Astrocyte of the cerebellum (primary cell): ENCODE measurements at regions not wholly inside any gene's neighbourhood (a gene's known extent, or its start where the extent isn't known, plus 50 kb on each side); places are given as distances from the start of the nearest gene placed in this dataset.

ENCODE experiments used
- DNase-seq: peaks from one replicate; pipeline ENCODE4 v3.0.0-alpha.2; 2011; ENCODE audit warnings: low read depth
- H3K4me3 ChIP-seq: 2 replicates; pipeline ENCODE4 v1.5.1; 2011; ENCODE audit warnings: mild to moderate bottlenecking, low read depth, low read length, moderate library complexity
- in situ Hi-C: cut with HindIII; loops from 2 replicates; pipeline ENCODE4 v1.10.0; 2017; ENCODE audit warnings: low sequenced_read_pairs
- TF ChIP-seq, protein P1 (sequence below): IDR thresholded peaks from 2 replicates; pipeline ENCODE4 v1.5.1; 2012; ENCODE audit warnings: low read length, low read depth, moderate library complexity, mild to moderate bottlenecking; ENCODE audit errors: missing control alignments

DNA sequence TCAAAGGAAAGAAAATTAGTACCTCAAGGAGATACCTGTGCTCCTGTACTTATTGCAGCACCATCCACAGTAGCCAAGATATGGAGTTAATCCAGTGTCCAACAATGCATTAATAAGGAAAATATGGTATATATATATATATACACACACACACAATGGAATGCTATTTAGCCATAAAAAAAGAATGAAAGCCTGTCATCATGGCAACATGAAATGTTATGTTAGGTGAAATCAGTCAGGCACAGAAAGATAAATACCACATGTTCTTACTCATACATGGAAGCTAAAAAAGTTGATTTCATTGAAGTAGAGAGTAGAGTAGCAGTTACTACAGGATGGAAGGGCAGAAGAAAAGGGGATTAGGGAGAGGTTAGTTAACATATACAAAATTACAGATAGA is 601.5 kb downstream of the ANXA1 start:
- peak; percentile 49 for DNase-seq
- TF ChIP-seq, protein P1, sequence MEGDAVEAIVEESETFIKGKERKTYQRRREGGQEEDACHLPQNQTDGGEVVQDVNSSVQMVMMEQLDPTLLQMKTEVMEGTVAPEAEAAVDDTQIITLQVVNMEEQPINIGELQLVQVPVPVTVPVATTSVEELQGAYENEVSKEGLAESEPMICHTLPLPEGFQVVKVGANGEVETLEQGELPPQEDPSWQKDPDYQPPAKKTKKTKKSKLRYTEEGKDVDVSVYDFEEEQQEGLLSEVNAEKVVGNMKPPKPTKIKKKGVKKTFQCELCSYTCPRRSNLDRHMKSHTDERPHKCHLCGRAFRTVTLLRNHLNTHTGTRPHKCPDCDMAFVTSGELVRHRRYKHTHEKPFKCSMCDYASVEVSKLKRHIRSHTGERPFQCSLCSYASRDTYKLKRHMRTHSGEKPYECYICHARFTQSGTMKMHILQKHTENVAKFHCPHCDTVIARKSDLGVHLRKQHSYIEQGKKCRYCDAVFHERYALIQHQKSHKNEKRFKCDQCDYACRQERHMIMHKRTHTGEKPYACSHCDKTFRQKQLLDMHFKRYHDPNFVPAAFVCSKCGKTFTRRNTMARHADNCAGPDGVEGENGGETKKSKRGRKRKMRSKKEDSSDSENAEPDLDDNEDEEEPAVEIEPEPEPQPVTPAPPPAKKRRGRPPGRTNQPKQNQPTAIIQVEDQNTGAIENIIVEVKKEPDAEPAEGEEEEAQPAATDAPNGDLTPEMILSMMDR = no peak
- no peak overlapping the region for H3K4me3 ChIP-seq
- in situ Hi-C loops = no loop called here

DNA sequence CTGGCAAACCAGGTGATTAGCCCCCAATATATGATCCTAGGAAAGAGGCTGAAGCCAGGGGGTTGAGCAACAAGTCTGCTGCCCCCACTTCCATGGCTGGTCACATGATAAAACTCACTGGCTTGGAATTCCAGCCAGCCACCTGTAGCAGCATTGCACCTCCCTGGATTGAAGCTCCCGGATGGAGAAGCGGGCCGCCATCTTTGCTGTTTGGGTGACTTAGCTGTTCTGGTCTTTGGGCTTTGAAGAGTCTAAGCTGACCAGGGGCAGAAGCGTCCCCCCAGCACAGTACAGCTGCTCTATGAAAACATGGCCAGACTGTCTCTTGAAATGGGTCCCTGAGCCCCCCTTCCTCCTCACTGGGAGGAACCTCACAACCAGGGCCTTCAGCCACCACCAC is 610.2 kb downstream of the ANXA1 start:
- TF ChIP-seq, protein P1 = no peak
- H3K4me3 ChIP-seq = no peak overlapping the region
- no peak for DNase-seq
- in situ Hi-C loops = no loop called here

DNA sequence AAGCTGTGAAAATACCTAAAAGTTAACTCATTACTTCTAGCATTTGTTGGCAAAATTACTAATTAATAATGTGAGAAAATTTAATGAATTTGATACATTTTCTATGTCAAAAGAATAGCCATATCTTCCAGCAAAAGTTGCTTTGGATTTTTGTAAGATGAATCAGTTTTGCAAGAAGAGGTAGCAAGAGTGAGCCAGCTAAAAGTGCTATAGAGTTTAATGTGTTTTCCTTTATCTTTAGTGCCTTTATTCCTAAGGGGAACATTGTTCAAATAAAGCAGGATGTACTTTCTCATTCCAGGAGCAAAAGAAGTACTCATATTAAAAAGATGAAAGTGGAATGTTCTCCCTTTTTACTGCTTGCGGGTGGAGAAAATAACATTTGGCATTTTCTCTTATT is 622.2 kb downstream of the ANXA1 start:
- DNase-seq = no peak
- H3K4me3 ChIP-seq = no peak overlapping the region
- in situ Hi-C loops = no loop called here
- TF ChIP-seq, protein P1 = no peak

DNA sequence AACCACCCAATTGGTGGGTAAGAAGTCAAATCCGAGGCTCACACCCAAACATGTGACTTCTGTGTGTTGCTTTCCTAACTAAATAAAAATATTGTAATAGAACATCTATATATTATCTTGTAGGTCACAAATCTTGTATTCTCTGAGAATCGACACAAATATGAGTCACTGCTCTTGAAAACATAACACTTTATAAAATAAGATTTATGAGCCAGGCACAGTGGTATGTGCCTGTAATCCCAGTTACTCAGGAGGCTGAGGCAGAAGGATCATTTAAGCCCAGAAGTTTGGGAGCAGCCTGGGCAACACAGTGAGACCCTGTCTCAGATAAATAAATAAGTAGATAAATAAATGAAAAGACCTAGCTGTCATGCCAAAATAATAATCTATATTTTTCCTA is 624.1 kb downstream of the ANXA1 start:
- no peak overlapping the region for H3K4me3 ChIP-seq
- TF ChIP-seq, protein P1 = no peak
- no peak for DNase-seq
- in situ Hi-C loops = no loop called here

DNA sequence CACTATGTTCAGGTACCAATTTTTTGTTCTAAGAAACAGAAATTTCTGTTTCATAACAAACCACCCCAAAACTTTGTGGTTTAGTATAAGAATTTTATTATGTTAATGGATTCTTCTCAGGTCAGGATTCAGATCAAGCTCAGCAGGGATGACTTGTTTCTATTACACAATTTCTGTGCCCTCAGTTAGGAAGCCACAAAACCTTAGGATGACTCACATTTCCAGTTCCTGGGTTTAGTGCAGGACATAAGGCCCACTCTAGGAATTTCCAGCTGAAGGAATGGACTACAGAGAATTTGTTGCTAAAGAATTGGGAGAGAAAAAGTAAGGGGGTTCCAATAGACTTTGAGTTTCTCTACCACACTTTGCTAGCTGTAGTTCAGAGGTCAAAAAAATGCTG is 629.3 kb downstream of the ANXA1 start:
- peak; percentile 97 for DNase-seq
- no peak overlapping the region for H3K4me3 ChIP-seq
- in situ Hi-C loops = no loop called here
- TF ChIP-seq, protein P1 = no peak

DNA sequence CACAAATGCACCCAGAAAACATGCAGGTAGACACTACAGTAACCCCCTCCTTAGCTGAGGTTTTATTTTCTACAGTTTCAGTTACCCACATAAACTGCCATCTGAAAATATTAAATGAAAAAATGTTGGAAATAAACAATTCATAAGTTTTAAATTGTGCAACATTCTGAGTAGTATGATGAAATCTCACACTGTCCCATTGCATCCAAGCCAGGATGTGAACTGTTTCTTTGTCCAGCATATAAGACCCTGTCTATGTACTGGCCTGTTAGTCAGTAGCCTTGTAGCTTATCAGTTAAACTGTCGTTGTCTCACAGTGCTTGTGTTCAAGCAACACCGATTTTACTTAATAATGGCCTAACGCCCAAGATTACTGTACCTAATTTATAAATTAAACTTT is 630.5 kb downstream of the ANXA1 start:
- in situ Hi-C loops = no loop called here
- no peak overlapping the region for H3K4me3 ChIP-seq
- TF ChIP-seq, protein P1 = no peak
- no peak for DNase-seq

DNA sequence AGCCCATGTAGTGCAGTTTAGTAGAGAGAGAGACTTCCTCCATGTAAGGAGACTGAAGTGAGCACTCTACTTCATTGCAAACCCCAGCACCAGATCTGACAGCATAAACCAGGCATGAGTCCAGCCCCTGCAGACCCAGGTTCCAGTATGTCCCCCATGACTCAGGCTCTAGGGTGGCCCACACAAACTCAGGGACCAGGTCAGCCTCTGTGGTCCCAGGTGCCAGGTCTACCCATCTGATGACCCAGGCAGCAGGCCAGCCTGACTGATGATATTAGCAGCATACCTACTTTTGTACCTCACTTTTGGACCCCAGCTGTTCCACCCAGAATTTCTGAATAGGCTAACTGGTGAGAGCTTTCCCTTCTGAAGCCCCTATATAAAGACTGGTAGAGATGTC is 647.8 kb downstream of the ANXA1 start:
- no peak overlapping the region for H3K4me3 ChIP-seq
- in situ Hi-C loops = no loop called here
- TF ChIP-seq, protein P1 = no peak
- DNase-seq = no peak
